LNCAP (cell line): ENCODE measurements at regions not wholly inside any gene's neighbourhood (a gene's known extent, or its start where the extent isn't known, plus 50 kb on each side); places are given as distances from the start of the nearest gene placed in this dataset.

ENCODE experiments used
- TF ChIP-seq, protein P1 (sequence below): fragments of 450-650 bp; IDR thresholded peaks from 2 replicates; pipeline ENCODE4 v1.5.1; 2017; ENCODE audit warnings: mild to moderate bottlenecking

- TF ChIP-seq, protein P1, sequence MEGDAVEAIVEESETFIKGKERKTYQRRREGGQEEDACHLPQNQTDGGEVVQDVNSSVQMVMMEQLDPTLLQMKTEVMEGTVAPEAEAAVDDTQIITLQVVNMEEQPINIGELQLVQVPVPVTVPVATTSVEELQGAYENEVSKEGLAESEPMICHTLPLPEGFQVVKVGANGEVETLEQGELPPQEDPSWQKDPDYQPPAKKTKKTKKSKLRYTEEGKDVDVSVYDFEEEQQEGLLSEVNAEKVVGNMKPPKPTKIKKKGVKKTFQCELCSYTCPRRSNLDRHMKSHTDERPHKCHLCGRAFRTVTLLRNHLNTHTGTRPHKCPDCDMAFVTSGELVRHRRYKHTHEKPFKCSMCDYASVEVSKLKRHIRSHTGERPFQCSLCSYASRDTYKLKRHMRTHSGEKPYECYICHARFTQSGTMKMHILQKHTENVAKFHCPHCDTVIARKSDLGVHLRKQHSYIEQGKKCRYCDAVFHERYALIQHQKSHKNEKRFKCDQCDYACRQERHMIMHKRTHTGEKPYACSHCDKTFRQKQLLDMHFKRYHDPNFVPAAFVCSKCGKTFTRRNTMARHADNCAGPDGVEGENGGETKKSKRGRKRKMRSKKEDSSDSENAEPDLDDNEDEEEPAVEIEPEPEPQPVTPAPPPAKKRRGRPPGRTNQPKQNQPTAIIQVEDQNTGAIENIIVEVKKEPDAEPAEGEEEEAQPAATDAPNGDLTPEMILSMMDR = no peak
Measured at GRCh38 chr18:41858761-41859555, 96.1 kb upstream of the PIK3C3 start.

DNA sequence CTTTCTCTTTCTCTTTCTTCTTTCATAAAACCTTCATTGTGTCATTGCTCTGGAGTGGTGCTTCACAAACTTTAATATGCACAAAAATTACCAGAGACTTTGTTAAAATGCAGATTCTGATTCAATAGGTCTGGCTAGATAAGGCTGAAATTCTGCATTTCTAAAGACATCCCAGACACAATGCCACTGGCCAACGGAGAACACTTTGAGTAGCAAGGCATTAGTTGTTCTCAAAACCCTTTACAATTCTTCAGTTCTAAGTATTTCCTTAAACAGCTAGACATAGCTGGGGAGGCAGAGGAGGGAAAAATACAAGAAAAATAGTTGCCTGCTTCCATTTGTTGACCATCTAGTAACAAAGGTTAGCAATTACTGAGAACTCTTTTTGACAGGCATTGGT, 101.8 kb upstream of the PIK3C3 start:
- TF ChIP-seq, protein P1 = no peak

DNA sequence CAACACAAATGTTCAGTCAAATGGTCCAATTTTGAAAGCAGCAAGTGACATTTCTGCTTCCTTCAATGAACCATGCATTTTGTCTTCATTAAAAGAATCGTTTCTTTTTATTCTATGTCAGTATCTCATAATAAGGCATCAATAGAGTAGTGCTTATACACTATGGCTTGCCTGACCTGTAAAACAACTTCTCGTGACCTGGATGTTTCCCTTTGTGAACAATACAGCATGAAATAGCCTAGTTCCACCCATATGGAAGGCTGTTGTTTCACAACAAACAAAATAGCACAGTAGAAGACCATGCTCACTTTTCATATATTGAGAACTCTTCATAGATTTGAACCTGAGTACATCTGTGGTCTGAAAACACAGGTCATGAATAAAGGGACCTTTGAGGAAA, 104.3 kb upstream of the PIK3C3 start:
- TF ChIP-seq, protein P1 = no peak

- TF ChIP-seq, protein P1 = no peak
Measured at GRCh38 chr18:41849632-41850031, 105.4 kb upstream of the PIK3C3 start.

- TF ChIP-seq, protein P1 = no peak
Measured at GRCh38 chr18:41845563-41845962, 109.5 kb upstream of the PIK3C3 start.

GRCh38 chr18:41842886-41843285, 112.1 kb upstream of the PIK3C3 start:
- TF ChIP-seq, protein P1 = no peak

- TF ChIP-seq, protein P1 = no peak
Measured at GRCh38 chr18:41829647-41830516, 125.2 kb upstream of the PIK3C3 start.
